Sigmoid colon (tissue), 6 donors: ENCODE measurements at regions not wholly inside any gene's neighbourhood (a gene's known extent, or its start where the extent isn't known, plus 50 kb on each side); places are given as distances from the start of the nearest gene placed in this dataset.

Source experiments
- DNase-seq: peaks from one replicate; pipeline ENCODE4 v3.0.0-alpha.2; 2019
- H3K27ac ChIP-seq, 4 donors: fragments of 200-600 bp; sonication (generic); one replicate each; pipeline ENCODE4 v1.5.1; 2016 to 2019; ENCODE audit warnings: mild to moderate bottlenecking in 1 of 4
- H3K27me3 ChIP-seq, 3 donors: fragments of 200-600 bp; sonication (generic); one replicate each; pipeline ENCODE4 v1.5.1; 2019; ENCODE audit warnings: mild to moderate bottlenecking in 1 of 3
- H3K36me3 ChIP-seq, 4 donors: fragments of 200-600 bp; sonication (generic); one replicate each; pipeline ENCODE4 v1.5.1; 2016 to 2019
- H3K4me1 ChIP-seq, 4 donors: fragments of 200-600 bp; sonication (generic); one replicate each; pipeline ENCODE4 v1.5.1; 2017 to 2019
- H3K4me3 ChIP-seq, 4 donors: fragments of 200-600 bp; sonication (generic); one replicate each; pipeline ENCODE4 v1.5.1; 2017 to 2019; ENCODE audit warnings: mild to moderate bottlenecking in 2 of 4, moderate library complexity in 1 of 4
- H3K9me3 ChIP-seq, 4 donors: fragments of 200-600 bp in 3 of 4; sonication (generic) in 3 of 4; one replicate each; pipeline versions ENCODE4 v1.5.1 to v1.6.1; 2013 to 2019
- CTCF ChIP-seq, 4 experiments: fragments of 450-650 bp in 3 of 4; fragments of 200-600 bp in 1 of 4; IDR thresholded peaks; one replicate each; pipeline ENCODE4 v1.5.1; 2016 to 2019; ENCODE audit warnings: antibody characterized with exemption in 4 of 4, mild to moderate bottlenecking in 3 of 4, moderate library complexity in 2 of 4
- EP300 ChIP-seq, 4 donors: sonication (generic); formaldehyde crosslinking; IDR thresholded peaks; one replicate each; pipeline ENCODE4 v1.6.1; 2017; ENCODE audit warnings: antibody characterized with exemption in 4 of 4
- POLR2A ChIP-seq, 2 donors: fragments of 450-650 bp; IDR thresholded peaks; one replicate each; pipeline ENCODE4 v1.6.1; 2016; ENCODE audit warnings: antibody characterized with exemption in 2 of 2, mild to moderate bottlenecking in 2 of 2, moderate library complexity in 2 of 2
- POLR2AphosphoS5 ChIP-seq, 4 donors: sonication (generic); formaldehyde crosslinking; IDR thresholded peaks; one replicate each; pipeline ENCODE4 v1.6.1; 2017; ENCODE audit warnings: antibody characterized with exemption in 4 of 4
- WGBS, 2 donors: extraction: QIAGEN DNeasy Blood & Tissue Kit; methylation state at CpG; one replicate each; pipeline ENCODE4 v1.1.7; 2013; 5-methylcytosine and 5-hydroxymethylcytosine counted together
- intact Hi-C: fragments of 100-400 bp; cut with DNase I; formaldehyde crosslinking; loops from one replicate; pipeline ENCODE4 v1.15.1; 2023
- donor health status: healthy with polysubstance abuse.
- donor health status: healthy.

GRCh38 chr3:147046916-147047315, 359.4 kb downstream of the ZIC4 start:
- WGBS, 2 donors = 94 to 96% methylated on average over 1 of the region's 1 CpG
- Histone ChIP-seq H3K36me3 (no peaks in the 10 kb centered on the region), H3K27me3 (no peaks in the 10 kb centered on the region), H3K27ac (no peak overlapping the region), H3K9me3 (no peaks in the 10 kb centered on the region), H3K4me3 (no peak overlapping the region), H3K4me1 (no peaks in the 10 kb centered on the region)
- no peak for DNase-seq
- intact Hi-C loops = no loop called here
- TF ChIP-seq CTCF (IDR thresholded peaks at IDR 0.05) (no peak), POLR2AphosphoS5 (IDR thresholded peaks at IDR 0.05) (no peak), EP300 (IDR thresholded peaks at IDR 0.05) (no peak), POLR2A (IDR thresholded peaks at IDR 0.05) (no peak)

GRCh38 chr3:147038481-147038880, 367.9 kb downstream of the ZIC4 start:
- TF ChIP-seq POLR2A (IDR thresholded peaks at IDR 0.05) (no peak), POLR2AphosphoS5 (IDR thresholded peaks at IDR 0.05) (no peak), EP300 (IDR thresholded peaks at IDR 0.05) (no peak), CTCF (IDR thresholded peaks at IDR 0.05) (no peak)
- no peak overlapping the region for H3K27ac ChIP-seq
- no peak overlapping the region for H3K4me3 ChIP-seq
- peaks cover 0 to 3% (median 0%) of the 10 kb centered on the region in 4 donors for H3K9me3 ChIP-seq
- H3K4me1 ChIP-seq = no peaks in the 10 kb centered on the region
- no peaks in the 10 kb centered on the region for H3K36me3 ChIP-seq
- intact Hi-C loops = no loop called here
- no peak for DNase-seq
- H3K27me3 ChIP-seq = no peaks in the 10 kb centered on the region
- WGBS, 2 donors = 17 to 57% methylated on average over 1 of the region's 1 CpG

DNA sequence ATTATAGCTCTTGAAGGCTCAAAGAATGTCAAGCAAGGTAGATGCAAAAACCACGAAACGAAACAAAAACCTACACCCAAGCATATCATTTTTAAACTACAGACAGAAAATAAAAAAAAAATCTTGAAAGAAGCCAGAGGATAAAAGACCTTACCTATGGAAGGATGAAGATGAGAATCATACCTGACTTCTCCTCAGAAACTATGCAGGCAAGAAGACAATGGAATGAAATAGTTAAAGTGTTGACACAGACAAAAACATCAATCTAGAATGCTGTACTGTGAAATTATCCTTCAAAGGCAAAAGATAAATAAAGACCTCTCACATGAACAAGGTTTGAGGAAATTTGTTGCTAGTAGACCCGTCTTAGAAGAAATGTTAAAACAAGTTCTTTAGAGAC, 372.0 kb downstream of the ZIC4 start:
- Histone ChIP-seq H3K4me1 (peaks cover 0 to 17% (median 4%) of the 10 kb centered on the region in 4 donors), H3K4me3 (no peak overlapping the region), H3K27me3 (no peaks in the 10 kb centered on the region), H3K36me3 (no peaks in the 10 kb centered on the region), H3K27ac (no peak overlapping the region), H3K9me3 (peaks cover 0 to 3% (median 1%) of the 10 kb centered on the region in 4 donors)
- no peak for TF ChIP-seq POLR2A (IDR thresholded peaks at IDR 0.05)
- TF ChIP-seq POLR2AphosphoS5 (IDR thresholded peaks at IDR 0.05) = no peak
- TF ChIP-seq EP300 (IDR thresholded peaks at IDR 0.05) = no peak
- TF ChIP-seq CTCF (IDR thresholded peaks at IDR 0.05) = no peak
- 84 to 89% methylated on average over 3 of the region's 3 CpGs for WGBS, 2 donors
- intact Hi-C loops = no loop called here
- no peak for DNase-seq

- H3K36me3 ChIP-seq = no peaks in the 10 kb centered on the region
- WGBS, 2 donors = 51 to 61% methylated on average over 2 of the region's 2 CpGs
- no peaks in the 10 kb centered on the region for H3K27me3 ChIP-seq
- no peak for TF ChIP-seq EP300 (IDR thresholded peaks at IDR 0.05)
- TF ChIP-seq POLR2AphosphoS5 (IDR thresholded peaks at IDR 0.05) = no peak
- no peak for TF ChIP-seq CTCF (IDR thresholded peaks at IDR 0.05)
- no peak for TF ChIP-seq POLR2A (IDR thresholded peaks at IDR 0.05)
- intact Hi-C loops = no loop called here
- H3K9me3 ChIP-seq = peaks cover 0 to 2% (median 0%) of the 10 kb centered on the region in 4 donors
- DNase-seq = no peak
- no peak overlapping the region for H3K4me3 ChIP-seq
- H3K27ac ChIP-seq = no peak overlapping the region
- H3K4me1 ChIP-seq = peaks cover 0 to 17% (median 4%) of the 10 kb centered on the region in 4 donors
Observed at GRCh38 chr3:147030274-147030673, 376.1 kb downstream of the ZIC4 start.

- Histone ChIP-seq H3K27ac (no peak overlapping the region), H3K36me3 (no peaks in the 10 kb centered on the region), H3K9me3 (peaks cover 0 to under 1% (median 0%) of the 10 kb centered on the region in 4 donors), H3K27me3 (no peaks in the 10 kb centered on the region), H3K4me1 (no peaks in the 10 kb centered on the region), H3K4me3 (no peak overlapping the region)
- DNase-seq = no peak
- no peak for TF ChIP-seq EP300 (IDR thresholded peaks at IDR 0.05)
- no peak for TF ChIP-seq POLR2A (IDR thresholded peaks at IDR 0.05)
- TF ChIP-seq CTCF (IDR thresholded peaks at IDR 0.05) = no peak
- TF ChIP-seq POLR2AphosphoS5 (IDR thresholded peaks at IDR 0.05) = no peak
- WGBS, 2 donors = 84 to 94% methylated on average over 3 of the region's 3 CpGs
- intact Hi-C loops = no loop called here
Observed at GRCh38 chr3:147015334-147015733, 391.0 kb downstream of the ZIC4 start.
